ENCODE measurements at regions not wholly inside any gene's neighbourhood (a gene's known extent, or its start where the extent isn't known, plus 50 kb on each side); places are given as distances from the start of the nearest gene placed in this dataset.

- no peak for FAIRE-seq
Measured at GRCh38 chr13:22934744-22935523, 245.8 kb upstream of the SGCG start.

GRCh38 chr13:22936228-22936627 is 244.6 kb upstream of the SGCG start:
- peaks cover 0 to 2% of the 10 kb centered on the region in 2 experiments; a peak in 1 of 5 replicates for H3K4me1 ChIP-seq (replicated peaks in 1 of 2; ENCODE audit: control insufficient read depth in 2 of 2, insufficient read depth in 2 of 2, low read length in 2 of 2)
- ATAC-seq (peak; percentile 60), FAIRE-seq (no peak), DNase-seq (ENCODE audit: extremely low read depth in 1 of 4, low spot score in 3 of 4) (no peak)
- no peak overlapping the region for H3K4me2 ChIP-seq (ENCODE audit: insufficient read depth, low read length)
- H3K36me3 ChIP-seq (ENCODE audit: control insufficient read depth, insufficient read depth, low read length), result no peaks in the 10 kb centered on the region
- POLR2A ChIA-PET, result no interaction called here
- no peaks in the 10 kb centered on the region for H3K79me2 ChIP-seq (ENCODE audit: control insufficient read depth, insufficient read depth, low read length)
- 0 out of 6 replicates have a peak, but pooled peaks of 1 of the 3 experiments have one; percentile 10 for TF ChIP-seq CTCF (IDR thresholded peaks at IDR 0.05 in 2 of 3, conservative IDR thresholded peaks at IDR 0.05 in 1 of 3; ENCODE audit: insufficient read depth in 2 of 3, low read depth in 1 of 3, low read length in 3 of 3)
- no peak for TF ChIP-seq YBX1 (IDR thresholded peaks at IDR 0.05)
- in situ Hi-C loops (cut with MboI) (loop anchor here (10.0 kb wide), 1 partner anchor 1419 kb away; no protein-coding TSS in a partner anchor), intact Hi-C loops (cut with micrococcal nuclease) (no loop called here)
- H3K27ac ChIP-seq (ENCODE audit: extremely low read depth, low read depth, low read length), result no peak overlapping the region
- H3K4me3 ChIP-seq, result no peak overlapping the region
- H3K9ac ChIP-seq (ENCODE audit: insufficient read depth in 1 of 2, low read depth in 2 of 2, low read length in 2 of 2), result no peak overlapping the region
- 11% methylated on average over 9 of the region's 11 CpGs for WGBS (ENCODE audit: insufficient coverage, low coverage, missing lambda C conversion rate)
- CTCF ChIA-PET (ENCODE audit: low intra/inter-chr PET ratio), result no interaction called here
- H3K9me1 ChIP-seq (ENCODE audit: control insufficient read depth, insufficient read depth, low read length), result no peaks in the 10 kb centered on the region
- H2AFZ ChIP-seq (ENCODE audit: low read depth, low read length), result no peak overlapping the region
- H3K9me3 ChIP-seq (replicated peaks; ENCODE audit: control insufficient read depth, insufficient read depth, low read depth, low read length), result no peaks in the 10 kb centered on the region
- no TSS peak for BruUV-seq (replicated peaks)
- no peaks in the 10 kb centered on the region for H3K27me3 ChIP-seq (ENCODE audit: control insufficient read depth in 2 of 2, insufficient read depth in 2 of 2, low read length in 2 of 2)
- H4K20me1 ChIP-seq (replicated peaks; ENCODE audit: control insufficient read depth, insufficient read depth, low read length), result no peaks in the 10 kb centered on the region

More at GRCh38 chr13:22934744-22935523, 245.8 kb upstream of the SGCG start:
- Histone ChIP-seq H3K9ac (ENCODE audit: insufficient read depth in 1 of 2, low read depth in 2 of 2, low read length in 2 of 2) (no peak overlapping the region), H3K27ac (ENCODE audit: extremely low read depth, low read depth, low read length) (no peak overlapping the region), H2AFZ (ENCODE audit: low read depth, low read length) (no peak overlapping the region), H3K79me2 (ENCODE audit: control insufficient read depth, insufficient read depth, low read length) (no peaks in the 10 kb centered on the region), H3K4me1 (replicated peaks in 1 of 2; ENCODE audit: control insufficient read depth in 2 of 2, insufficient read depth in 2 of 2, low read length in 2 of 2) (no peaks in the 10 kb centered on the region), H3K9me3 (replicated peaks; ENCODE audit: control insufficient read depth, insufficient read depth, low read depth, low read length) (no peaks in the 10 kb centered on the region), H3K27me3 (ENCODE audit: control insufficient read depth in 2 of 2, insufficient read depth in 2 of 2, low read length in 2 of 2) (no peaks in the 10 kb centered on the region), H3K4me3 (no peak overlapping the region), H3K36me3 (ENCODE audit: control insufficient read depth, insufficient read depth, low read length) (no peaks in the 10 kb centered on the region), H3K9me1 (ENCODE audit: control insufficient read depth, insufficient read depth, low read length) (no peaks in the 10 kb centered on the region), H3K4me2 (ENCODE audit: insufficient read depth, low read length) (no peak overlapping the region), H4K20me1 (replicated peaks; ENCODE audit: control insufficient read depth, insufficient read depth, low read length) (no peaks in the 10 kb centered on the region)
- ChIA-PET CTCF (ENCODE audit: low intra/inter-chr PET ratio) (no interaction called here), POLR2A (no interaction called here)
- intact Hi-C loops (cut with micrococcal nuclease) (no loop called here), in situ Hi-C loops (cut with MboI) (loop anchor here (10.0 kb wide), 1 partner anchor 1420 kb away; no protein-coding TSS in a partner anchor)
- TF ChIP-seq JUN (IDR thresholded peaks at IDR 0.05; ENCODE audit: borderline replicate concordance, low read depth, low read length) (no peak), JUN (CRISPR knock-in tag; IDR thresholded peaks at IDR 0.05; ENCODE audit: borderline replicate concordance) (no peak), XRCC4 (IDR thresholded peaks at IDR 0.05; ENCODE audit: extremely low read depth, insufficient read depth, insufficient read length) (no peak), NR4A1 (CRISPR knock-in tag; IDR thresholded peaks at IDR 0.05) (no peak), NR4A1 (tag; IDR thresholded peaks at IDR 0.05) (no peak), ZNF584 (CRISPR knock-in tag; IDR thresholded peaks at IDR 0.05; ENCODE audit: low read depth) (no peak)
- ATAC-seq (no peak), DNase-seq (ENCODE audit: extremely low read depth in 1 of 4, low spot score in 3 of 4) (no peak)
- 36% methylated on average over 13 of the region's 25 CpGs for WGBS (ENCODE audit: insufficient coverage, low coverage, missing lambda C conversion rate)
- no TSS peak for BruUV-seq (replicated peaks)
